CD14-positive monocyte (primary cell): ENCODE measurements at regions not wholly inside any gene's neighbourhood (a gene's known extent, or its start where the extent isn't known, plus 50 kb on each side); places are given as distances from the start of the nearest gene placed in this dataset.

ENCODE experiments used
- DNase-seq, 3 donors: peaks; one replicate each; pipeline ENCODE4 v3.0.0-alpha.2; 2011 to 2022
- H2AFZ ChIP-seq: 2 replicates; pipeline ENCODE4 v1.6.0; 2012; ENCODE audit warnings: mild to moderate bottlenecking, low read depth, low read length, inconsistent platforms; ENCODE audit not compliant: insufficient read depth, poor library complexity, severe bottlenecking
- H3K27ac ChIP-seq, 2 donors: 1 replicate in 1 of 2; 2 replicates in 1 of 2; pipeline ENCODE4 v1.5.1; 2012 to 2013; ENCODE audit warnings: low read length in 2 of 2, control low read depth in 1 of 2, inconsistent platforms in 1 of 2, low read depth in 1 of 2, mild to moderate bottlenecking in 1 of 2
- H3K27me3 ChIP-seq, 2 donors: one replicate each; pipeline versions ENCODE4 v1.6.0 to v1.6.1; 2011 to 2013; ENCODE audit warnings: low read length in 2 of 2; ENCODE audit not compliant: control insufficient read depth in 2 of 2, insufficient read depth in 2 of 2
- H3K36me3 ChIP-seq, 2 donors: replicated peaks in 1 of 2; 1 replicate in 1 of 2; 2 replicates in 1 of 2; pipeline versions ENCODE4 v1.5.1 to v1.6.1; 2012 to 2013; ENCODE audit warnings: low read length in 2 of 2, control low read depth in 1 of 2, inconsistent platforms in 1 of 2, mild to moderate bottlenecking in 1 of 2; ENCODE audit not compliant: insufficient read depth in 2 of 2, control insufficient read depth in 1 of 2
- H3K4me1 ChIP-seq, 2 donors: 1 replicate in 1 of 2; 2 replicates in 1 of 2; pipeline versions ENCODE4 v1.5.1 to v1.6.1; 2012 to 2013; ENCODE audit warnings: low read length in 2 of 2, control low read depth in 1 of 2, inconsistent platforms in 1 of 2, mild to moderate bottlenecking in 1 of 2, moderate library complexity in 1 of 2; ENCODE audit not compliant: insufficient read depth in 2 of 2, control insufficient read depth in 1 of 2
- H3K4me2 ChIP-seq: replicated peaks from 2 replicates; pipeline ENCODE3; 2012; ENCODE audit warnings: low read length, moderate library complexity, mild to moderate bottlenecking; ENCODE audit not compliant: poor library complexity, severe bottlenecking; ENCODE audit errors: extremely low read depth
- H3K4me3 ChIP-seq, 3 experiments: fragments of 200-600 bp in 1 of 3; sonication (generic) in 1 of 3; replicated peaks in 1 of 3; 1 replicate in 2 of 3; 2 replicates in 1 of 3; pipeline ENCODE4 v1.5.1; 2011 to 2013; ENCODE audit warnings: low read length in 3 of 3, mild to moderate bottlenecking in 3 of 3, control low read depth in 2 of 3, low read depth in 2 of 3, inconsistent platforms in 1 of 3, moderate library complexity in 1 of 3
- H3K79me2 ChIP-seq: 2 replicates; pipeline ENCODE4 v1.6.0; 2012; ENCODE audit warnings: mild to moderate bottlenecking, control low read depth, inconsistent platforms, low read length, moderate library complexity; ENCODE audit not compliant: insufficient read depth
- H3K9ac ChIP-seq: 2 replicates; pipeline ENCODE4 v1.6.0; 2017; ENCODE audit warnings: low read length, mild to moderate bottlenecking; ENCODE audit not compliant: insufficient read depth, poor library complexity, severe bottlenecking
- H3K9me3 ChIP-seq, 2 donors: replicated peaks in 1 of 2; 1 replicate in 1 of 2; 2 replicates in 1 of 2; pipeline versions ENCODE4 v1.5.1 to v1.6.1; 2012 to 2013; ENCODE audit warnings: low read length in 2 of 2, control low read depth in 1 of 2; ENCODE audit not compliant: control insufficient read depth in 1 of 2, insufficient read depth in 1 of 2
- H4K20me1 ChIP-seq: 2 replicates; pipeline ENCODE4 v1.6.0; 2012; ENCODE audit warnings: mild to moderate bottlenecking, low read length, control low read depth, moderate library complexity; ENCODE audit not compliant: insufficient read depth
- H3K27ac Mint-ChIP-seq, 7 donors: one replicate each; pipeline ENCODE4 v1.8.0; 2020; ENCODE audit warnings: mild to moderate bottlenecking in 7 of 7, mixed read lengths in 7 of 7, moderate library complexity in 6 of 7, inconsistent platforms in 2 of 7
- H3K27me3 Mint-ChIP-seq, 3 donors: one replicate each; pipeline ENCODE4 v1.8.0; 2021 to 2022; ENCODE audit warnings: low read depth in 3 of 3, mild to moderate bottlenecking in 3 of 3, mixed read lengths in 3 of 3, moderate library complexity in 3 of 3, inconsistent platforms in 1 of 3
- H3K36me3 Mint-ChIP-seq, 2 donors: one replicate each; pipeline ENCODE4 v1.8.0; 2020; ENCODE audit warnings: mixed read lengths in 2 of 2, inconsistent platforms in 1 of 2, mild to moderate bottlenecking in 1 of 2
- H3K4me1 Mint-ChIP-seq: one replicate; pipeline ENCODE4 v1.8.0; 2020; ENCODE audit warnings: mild to moderate bottlenecking, mixed read lengths
- H3K4me3 Mint-ChIP-seq, 2 donors: one replicate each; pipeline ENCODE4 v1.8.0; 2020; ENCODE audit warnings: mild to moderate bottlenecking in 2 of 2, mixed read lengths in 2 of 2, moderate library complexity in 1 of 2
- H3K9me3 Mint-ChIP-seq, 7 donors: one replicate each; pipeline ENCODE4 v1.8.0; 2020 to 2022; ENCODE audit warnings: mixed read lengths in 7 of 7, mild to moderate bottlenecking in 6 of 7, moderate library complexity in 6 of 7, inconsistent platforms in 2 of 7
- CTCF ChIP-seq: fragments of 200-600 bp; IDR thresholded peaks from one replicate; pipeline ENCODE4 v1.8.0; 2022; ENCODE audit warnings: antibody characterized with exemption, mild to moderate bottlenecking
- WGBS: methylation state at CpG from one replicate; pipeline ENCODE4 v1.1.5; 2013; ENCODE audit warnings: missing lambda C conversion rate; ENCODE audit not compliant: insufficient coverage; 5-methylcytosine and 5-hydroxymethylcytosine counted together
- intact Hi-C, 2 donors: fragments of 100-400 bp; cut with micrococcal nuclease; formaldehyde crosslinking; loops; one replicate each; pipeline versions ENCODE4 v1.15.0 to v1.15.1; 2023

- Histone ChIP-seq H3K36me3 (no peaks in the 10 kb centered on the region), H3K4me1 (peaks cover 0 to 12% of the 10 kb centered on the region in 2 donors), H3K9ac (no peak overlapping the region), H4K20me1 (no peaks in the 10 kb centered on the region), H3K9me3 (no peaks in the 10 kb centered on the region), H3K4me2 (no peak overlapping the region), H3K4me3 (no peak overlapping the region), H2AFZ (no peak overlapping the region), H3K79me2 (no peaks in the 10 kb centered on the region), H3K27ac (no peak overlapping the region), H3K27me3 (peaks cover 0 to 2% of the 10 kb centered on the region in 2 donors)
- no peak for TF ChIP-seq CTCF
- Mint-ChIP-seq H3K27me3 (peaks cover 2 to 5% (median 4%) of the 10 kb centered on the region in 3 donors), H3K9me3 (peaks cover 0 to 4% (median 3%) of the 10 kb centered on the region in 7 donors), H3K4me3 (no peak overlapping the region), H3K4me1 (peaks cover 5% of the 10 kb centered on the region), H3K36me3 (no peaks in the 10 kb centered on the region), H3K27ac (no peak overlapping the region)
- no peak for DNase-seq
- no CpG with 5 or more reads among the region's 1 CpG for WGBS
- intact Hi-C loops = no loop called here
Measured at GRCh38 chr6:88294702-88295101, 128.6 kb upstream of the CNR1 start.

DNA sequence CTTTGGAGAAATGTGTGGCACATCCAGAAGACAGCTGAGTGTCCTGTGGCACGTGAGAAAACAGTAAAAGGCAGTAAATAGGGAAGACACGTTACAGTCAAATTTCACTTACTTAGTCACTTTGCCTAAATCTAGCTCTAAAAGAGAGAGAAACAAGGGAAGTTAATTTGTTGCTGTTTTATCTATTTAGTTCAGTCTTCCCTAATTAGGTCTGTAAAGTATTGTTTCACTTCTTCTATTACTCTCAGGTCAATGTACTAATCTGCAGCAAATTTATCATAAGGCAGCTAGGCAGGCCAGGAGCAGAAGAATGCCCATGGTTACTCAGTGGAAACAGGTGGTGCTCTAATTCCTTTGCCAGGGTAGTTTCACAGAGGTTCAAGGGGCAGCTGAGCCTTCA lies 124.3 kb upstream of the CNR1 start:
- no peak for TF ChIP-seq CTCF
- H3K4me3 Mint-ChIP-seq = no peak overlapping the region
- peak overlapping the region in 2 of 7 donors; percentile 25 to 76 for H3K27ac Mint-ChIP-seq
- H3K9me3 ChIP-seq = peaks cover 7 to 10% of the 10 kb centered on the region in 2 donors
- H3K4me2 ChIP-seq = no peak overlapping the region
- H3K4me1 ChIP-seq = peaks cover 0 to 12% of the 10 kb centered on the region in 2 donors
- H4K20me1 ChIP-seq = no peaks in the 10 kb centered on the region
- peaks cover 2 to 4% (median 2%) of the 10 kb centered on the region in 3 donors for H3K27me3 Mint-ChIP-seq
- peaks cover 10 to 17% (median 13%) of the 10 kb centered on the region in 7 donors for H3K9me3 Mint-ChIP-seq
- no peak overlapping the region for H3K27ac ChIP-seq
- H3K9ac ChIP-seq = no peak overlapping the region
- no peaks in the 10 kb centered on the region for H3K79me2 ChIP-seq
- H3K36me3 ChIP-seq = no peaks in the 10 kb centered on the region
- no peak overlapping the region for H2AFZ ChIP-seq
- no peak overlapping the region for H3K4me3 ChIP-seq
- intact Hi-C loops = no loop called here
- no CpG with 5 or more reads among the region's 2 CpGs for WGBS
- H3K4me1 Mint-ChIP-seq = peaks cover 5% of the 10 kb centered on the region
- H3K27me3 ChIP-seq = no peaks in the 10 kb centered on the region
- peaks cover 0 to 12% of the 10 kb centered on the region in 2 donors for H3K36me3 Mint-ChIP-seq
- peak in 2 of 3 donors; percentile 9 to 36 for DNase-seq
